CD14-positive monocyte (primary cell): ENCODE measurements at regions not wholly inside any gene's neighbourhood (a gene's known extent, or its start where the extent isn't known, plus 50 kb on each side); places are given as distances from the start of the nearest gene placed in this dataset.

Experiments used
- DNase-seq, 3 donors: peaks; one replicate each; pipeline ENCODE4 v3.0.0-alpha.2; 2011 to 2022
- H2AFZ ChIP-seq: 2 replicates; pipeline ENCODE4 v1.6.0; 2012; ENCODE audit warnings: mild to moderate bottlenecking, low read depth, low read length, inconsistent platforms; ENCODE audit not compliant: insufficient read depth, poor library complexity, severe bottlenecking
- H3K27ac ChIP-seq, 2 donors: 1 replicate in 1 of 2; 2 replicates in 1 of 2; pipeline ENCODE4 v1.5.1; 2012 to 2013; ENCODE audit warnings: low read length in 2 of 2, control low read depth in 1 of 2, inconsistent platforms in 1 of 2, low read depth in 1 of 2, mild to moderate bottlenecking in 1 of 2
- H3K27me3 ChIP-seq, 2 donors: one replicate each; pipeline versions ENCODE4 v1.6.0 to v1.6.1; 2011 to 2013; ENCODE audit warnings: low read length in 2 of 2; ENCODE audit not compliant: control insufficient read depth in 2 of 2, insufficient read depth in 2 of 2
- H3K36me3 ChIP-seq, 2 donors: replicated peaks in 1 of 2; 1 replicate in 1 of 2; 2 replicates in 1 of 2; pipeline versions ENCODE4 v1.5.1 to v1.6.1; 2012 to 2013; ENCODE audit warnings: low read length in 2 of 2, control low read depth in 1 of 2, inconsistent platforms in 1 of 2, mild to moderate bottlenecking in 1 of 2; ENCODE audit not compliant: insufficient read depth in 2 of 2, control insufficient read depth in 1 of 2
- H3K4me1 ChIP-seq, 2 donors: 1 replicate in 1 of 2; 2 replicates in 1 of 2; pipeline versions ENCODE4 v1.5.1 to v1.6.1; 2012 to 2013; ENCODE audit warnings: low read length in 2 of 2, control low read depth in 1 of 2, inconsistent platforms in 1 of 2, mild to moderate bottlenecking in 1 of 2, moderate library complexity in 1 of 2; ENCODE audit not compliant: insufficient read depth in 2 of 2, control insufficient read depth in 1 of 2
- H3K4me2 ChIP-seq: replicated peaks from 2 replicates; pipeline ENCODE3; 2012; ENCODE audit warnings: low read length, moderate library complexity, mild to moderate bottlenecking; ENCODE audit not compliant: poor library complexity, severe bottlenecking; ENCODE audit errors: extremely low read depth
- H3K4me3 ChIP-seq, 3 experiments: fragments of 200-600 bp in 1 of 3; sonication (generic) in 1 of 3; replicated peaks in 1 of 3; 1 replicate in 2 of 3; 2 replicates in 1 of 3; pipeline ENCODE4 v1.5.1; 2011 to 2013; ENCODE audit warnings: low read length in 3 of 3, mild to moderate bottlenecking in 3 of 3, control low read depth in 2 of 3, low read depth in 2 of 3, inconsistent platforms in 1 of 3, moderate library complexity in 1 of 3
- H3K79me2 ChIP-seq: 2 replicates; pipeline ENCODE4 v1.6.0; 2012; ENCODE audit warnings: mild to moderate bottlenecking, control low read depth, inconsistent platforms, low read length, moderate library complexity; ENCODE audit not compliant: insufficient read depth
- H3K9ac ChIP-seq: 2 replicates; pipeline ENCODE4 v1.6.0; 2017; ENCODE audit warnings: low read length, mild to moderate bottlenecking; ENCODE audit not compliant: insufficient read depth, poor library complexity, severe bottlenecking
- H3K9me3 ChIP-seq, 2 donors: replicated peaks in 1 of 2; 1 replicate in 1 of 2; 2 replicates in 1 of 2; pipeline versions ENCODE4 v1.5.1 to v1.6.1; 2012 to 2013; ENCODE audit warnings: low read length in 2 of 2, control low read depth in 1 of 2; ENCODE audit not compliant: control insufficient read depth in 1 of 2, insufficient read depth in 1 of 2
- H4K20me1 ChIP-seq: 2 replicates; pipeline ENCODE4 v1.6.0; 2012; ENCODE audit warnings: mild to moderate bottlenecking, low read length, control low read depth, moderate library complexity; ENCODE audit not compliant: insufficient read depth
- H3K27ac Mint-ChIP-seq, 7 donors: one replicate each; pipeline ENCODE4 v1.8.0; 2020; ENCODE audit warnings: mild to moderate bottlenecking in 7 of 7, mixed read lengths in 7 of 7, moderate library complexity in 6 of 7, inconsistent platforms in 2 of 7
- H3K27me3 Mint-ChIP-seq, 3 donors: one replicate each; pipeline ENCODE4 v1.8.0; 2021 to 2022; ENCODE audit warnings: low read depth in 3 of 3, mild to moderate bottlenecking in 3 of 3, mixed read lengths in 3 of 3, moderate library complexity in 3 of 3, inconsistent platforms in 1 of 3
- H3K36me3 Mint-ChIP-seq, 2 donors: one replicate each; pipeline ENCODE4 v1.8.0; 2020; ENCODE audit warnings: mixed read lengths in 2 of 2, inconsistent platforms in 1 of 2, mild to moderate bottlenecking in 1 of 2
- H3K4me1 Mint-ChIP-seq: one replicate; pipeline ENCODE4 v1.8.0; 2020; ENCODE audit warnings: mild to moderate bottlenecking, mixed read lengths
- H3K4me3 Mint-ChIP-seq, 2 donors: one replicate each; pipeline ENCODE4 v1.8.0; 2020; ENCODE audit warnings: mild to moderate bottlenecking in 2 of 2, mixed read lengths in 2 of 2, moderate library complexity in 1 of 2
- H3K9me3 Mint-ChIP-seq, 7 donors: one replicate each; pipeline ENCODE4 v1.8.0; 2020 to 2022; ENCODE audit warnings: mixed read lengths in 7 of 7, mild to moderate bottlenecking in 6 of 7, moderate library complexity in 6 of 7, inconsistent platforms in 2 of 7
- CTCF ChIP-seq: fragments of 200-600 bp; IDR thresholded peaks from one replicate; pipeline ENCODE4 v1.8.0; 2022; ENCODE audit warnings: antibody characterized with exemption, mild to moderate bottlenecking
- WGBS: methylation state at CpG from one replicate; pipeline ENCODE4 v1.1.5; 2013; ENCODE audit warnings: missing lambda C conversion rate; ENCODE audit not compliant: insufficient coverage; 5-methylcytosine and 5-hydroxymethylcytosine counted together
- intact Hi-C, 2 donors: fragments of 100-400 bp; cut with micrococcal nuclease; formaldehyde crosslinking; loops; one replicate each; pipeline versions ENCODE4 v1.15.0 to v1.15.1; 2023

GRCh38 chr1:29649189-29650040 lies 413.1 kb downstream of the PTPRU start:
- H3K27ac Mint-ChIP-seq: no peak overlapping the region
- H3K27me3 Mint-ChIP-seq: peaks cover 1 to 7% (median 4%) of the 10 kb centered on the region in 3 donors
- no peaks in the 10 kb centered on the region for H3K4me1 ChIP-seq
- no peaks in the 10 kb centered on the region for H3K36me3 Mint-ChIP-seq
- WGBS: 89% methylated on average over 9 of the region's 15 CpGs
- H3K9me3 Mint-ChIP-seq: peaks cover 0 to 7% (median 0%) of the 10 kb centered on the region in 7 donors
- H4K20me1 ChIP-seq: no peaks in the 10 kb centered on the region
- H3K36me3 ChIP-seq: no peaks in the 10 kb centered on the region
- no peak for DNase-seq
- no peak overlapping the region for H2AFZ ChIP-seq
- intact Hi-C loops: no loop called here
- H3K9me3 ChIP-seq: no peaks in the 10 kb centered on the region
- no peak for TF ChIP-seq CTCF
- no peak overlapping the region for H3K4me3 ChIP-seq
- no peaks in the 10 kb centered on the region for H3K27me3 ChIP-seq
- H3K4me3 Mint-ChIP-seq: no peak overlapping the region
- no peak overlapping the region for H3K9ac ChIP-seq
- H3K27ac ChIP-seq: no peak overlapping the region
- no peaks in the 10 kb centered on the region for H3K4me1 Mint-ChIP-seq
- H3K4me2 ChIP-seq: no peak overlapping the region
- no peaks in the 10 kb centered on the region for H3K79me2 ChIP-seq

DNA sequence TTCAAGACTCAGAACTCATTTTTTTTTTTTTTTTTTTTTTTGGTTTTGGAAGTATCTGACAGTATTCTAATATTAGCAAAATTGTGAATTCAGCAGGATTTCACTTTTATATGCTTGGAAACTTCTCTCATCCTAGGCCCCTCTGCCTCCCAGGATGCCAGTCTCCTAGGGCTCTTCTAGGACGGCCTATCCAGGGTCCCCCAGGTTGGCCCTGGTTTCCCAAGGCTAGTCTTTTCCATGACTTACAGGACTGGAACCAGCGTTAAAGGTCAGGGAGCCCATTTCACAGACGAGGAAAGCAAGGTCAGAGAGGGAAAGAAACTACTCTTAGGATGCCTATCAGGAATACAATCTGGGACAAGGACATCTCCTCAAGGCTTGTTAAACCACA lies 412.5 kb downstream of the PTPRU start:
- no peak overlapping the region for H2AFZ ChIP-seq
- no peak for TF ChIP-seq CTCF
- Mint-ChIP-seq H3K27ac (no peak overlapping the region), H3K4me3 (no peak overlapping the region), H3K27me3 (peaks cover 1 to 7% (median 4%) of the 10 kb centered on the region in 3 donors), H3K9me3 (peaks cover 0 to 4% (median 0%) of the 10 kb centered on the region in 7 donors), H3K4me1 (no peaks in the 10 kb centered on the region), H3K36me3 (no peaks in the 10 kb centered on the region)
- no peak overlapping the region for H3K4me2 ChIP-seq
- H3K79me2 ChIP-seq: no peaks in the 10 kb centered on the region
- DNase-seq: no peak
- H3K27ac ChIP-seq: no peak overlapping the region
- no peaks in the 10 kb centered on the region for H3K9me3 ChIP-seq
- intact Hi-C loops: no loop called here
- no peak overlapping the region for H3K4me3 ChIP-seq
- WGBS: 90% methylated on average over 2 of the region's 3 CpGs
- no peaks in the 10 kb centered on the region for H4K20me1 ChIP-seq
- no peaks in the 10 kb centered on the region for H3K36me3 ChIP-seq
- H3K27me3 ChIP-seq: no peaks in the 10 kb centered on the region
- no peak overlapping the region for H3K9ac ChIP-seq
- H3K4me1 ChIP-seq: no peaks in the 10 kb centered on the region
